GM12875 (cell line): ENCODE measurements at regions not wholly inside any gene's neighbourhood (a gene's known extent, or its start where the extent isn't known, plus 50 kb on each side); places are given as distances from the start of the nearest gene placed in this dataset.

Source experiments
- H3K4me3 ChIP-seq: one replicate; pipeline ENCODE4 v1.5.1; 2011; ENCODE audit warnings: low read depth, low read length, control low read depth
- TF ChIP-seq, protein P1 (sequence below): IDR thresholded peaks from 2 replicates; pipeline ENCODE4 v1.5.1; 2011; ENCODE audit warnings: low read depth, mild to moderate bottlenecking, control low read depth, inconsistent platforms, low read length, moderate library complexity, borderline replicate concordance; ENCODE audit not compliant: insufficient read depth

- no peak overlapping the region for H3K4me3 ChIP-seq
- TF ChIP-seq, protein P1, sequence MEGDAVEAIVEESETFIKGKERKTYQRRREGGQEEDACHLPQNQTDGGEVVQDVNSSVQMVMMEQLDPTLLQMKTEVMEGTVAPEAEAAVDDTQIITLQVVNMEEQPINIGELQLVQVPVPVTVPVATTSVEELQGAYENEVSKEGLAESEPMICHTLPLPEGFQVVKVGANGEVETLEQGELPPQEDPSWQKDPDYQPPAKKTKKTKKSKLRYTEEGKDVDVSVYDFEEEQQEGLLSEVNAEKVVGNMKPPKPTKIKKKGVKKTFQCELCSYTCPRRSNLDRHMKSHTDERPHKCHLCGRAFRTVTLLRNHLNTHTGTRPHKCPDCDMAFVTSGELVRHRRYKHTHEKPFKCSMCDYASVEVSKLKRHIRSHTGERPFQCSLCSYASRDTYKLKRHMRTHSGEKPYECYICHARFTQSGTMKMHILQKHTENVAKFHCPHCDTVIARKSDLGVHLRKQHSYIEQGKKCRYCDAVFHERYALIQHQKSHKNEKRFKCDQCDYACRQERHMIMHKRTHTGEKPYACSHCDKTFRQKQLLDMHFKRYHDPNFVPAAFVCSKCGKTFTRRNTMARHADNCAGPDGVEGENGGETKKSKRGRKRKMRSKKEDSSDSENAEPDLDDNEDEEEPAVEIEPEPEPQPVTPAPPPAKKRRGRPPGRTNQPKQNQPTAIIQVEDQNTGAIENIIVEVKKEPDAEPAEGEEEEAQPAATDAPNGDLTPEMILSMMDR = no peak
These were observed 708.5 kb downstream of the SQOR start for GRCh38 chr15:46343196-46343935.

DNA sequence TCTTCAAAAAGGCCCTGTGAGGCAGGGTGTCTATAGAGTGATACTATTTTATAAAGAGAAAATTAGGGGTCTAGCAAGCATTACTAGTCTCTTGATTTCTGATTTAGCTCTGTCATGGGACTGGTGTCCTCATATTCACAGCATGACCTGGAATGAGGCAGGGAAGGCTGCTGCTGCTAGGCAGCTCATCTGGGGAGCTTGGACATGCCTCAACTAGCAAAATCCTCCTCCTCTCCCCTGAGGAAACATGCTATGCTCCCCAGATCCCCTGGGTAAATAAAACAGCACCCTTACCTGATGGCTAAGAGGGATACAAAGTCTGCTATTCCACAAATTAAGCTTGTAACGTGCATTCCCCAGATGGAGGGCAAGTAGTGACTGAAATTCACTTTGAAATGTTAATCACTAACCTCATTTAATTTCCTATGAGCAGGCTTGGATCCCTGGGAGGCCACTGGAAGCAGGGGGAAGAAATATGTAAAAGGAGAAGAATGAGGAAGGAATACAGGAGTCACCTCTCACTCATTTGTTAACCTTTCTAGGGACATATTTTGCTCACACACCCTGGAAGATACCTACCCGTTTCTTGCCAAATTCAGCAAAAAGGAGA, 709.4 kb downstream of the SQOR start:
- TF ChIP-seq, protein P1 = no peak
- no peak overlapping the region for H3K4me3 ChIP-seq

DNA sequence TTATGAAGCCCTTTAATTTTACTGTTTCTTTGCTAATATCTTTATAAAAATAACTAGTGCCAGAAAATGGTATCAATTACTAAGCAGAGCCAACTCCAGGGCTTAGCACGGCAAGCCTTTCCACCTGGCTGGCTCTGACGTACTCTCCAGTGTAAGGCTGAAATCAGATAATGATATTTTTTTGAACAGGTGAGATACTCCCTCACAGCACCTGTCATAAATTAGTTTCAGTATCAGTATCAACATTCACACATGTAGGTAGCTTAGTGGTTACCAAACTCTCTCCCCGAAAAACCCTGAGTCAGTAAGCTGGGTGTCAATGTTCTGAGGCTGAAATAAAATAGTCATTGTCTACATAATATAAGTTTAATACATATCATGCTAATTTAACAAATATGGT, 710.1 kb downstream of the SQOR start:
- no peak overlapping the region for H3K4me3 ChIP-seq
- TF ChIP-seq, protein P1 = no peak

GRCh38 chr15:46354443-46354842, 719.6 kb downstream of the SQOR start:
- TF ChIP-seq, protein P1 = no peak
- no peak overlapping the region for H3K4me3 ChIP-seq

- TF ChIP-seq, protein P1 = no peak
- H3K4me3 ChIP-seq = no peak overlapping the region
These were observed 730.7 kb downstream of the SQOR start for GRCh38 chr15:46365572-46365971.

DNA sequence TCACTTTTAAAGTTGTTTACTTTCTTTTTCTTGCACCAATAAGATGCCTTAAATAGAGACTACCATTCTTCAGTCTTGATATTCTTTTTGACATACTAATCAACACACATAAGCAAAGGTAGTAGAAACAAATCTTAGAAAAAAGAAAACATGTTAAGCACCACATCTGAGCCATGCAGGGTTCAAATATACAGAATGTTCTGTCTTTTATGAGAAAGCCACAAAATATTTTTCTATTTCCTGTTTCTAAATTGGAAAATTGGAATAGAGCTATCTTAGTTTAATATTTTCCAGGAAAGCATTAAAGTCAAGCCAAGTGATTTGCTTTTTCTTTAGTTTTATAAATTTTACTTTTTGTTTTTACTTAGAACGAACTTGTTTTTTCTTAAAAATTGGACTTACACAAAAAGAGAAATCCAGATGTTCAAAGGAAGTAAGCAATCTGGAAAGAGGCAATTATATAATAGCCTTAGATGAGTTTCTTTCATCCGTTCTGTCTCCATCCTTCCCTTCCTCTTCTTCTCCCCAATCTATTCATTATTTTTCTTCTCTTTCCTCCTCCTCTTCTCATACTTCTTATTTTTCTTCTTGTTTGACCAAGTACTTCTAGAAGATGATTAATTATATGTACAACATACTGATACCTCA, 731.7 kb downstream of the SQOR start:
- TF ChIP-seq, protein P1 = no peak
- H3K4me3 ChIP-seq = no peak overlapping the region
